Gastrocnemius medialis (tissue), 4 donors: ENCODE measurements at regions not wholly inside any gene's neighbourhood (a gene's known extent, or its start where the extent isn't known, plus 50 kb on each side); places are given as distances from the start of the nearest gene placed in this dataset.

Experiments used
- CTCF ChIP-seq, 5 experiments: fragments of 450-650 bp in 3 of 5; fragments of 200-600 bp in 2 of 5; sonication (generic) in 2 of 5; IDR thresholded peaks in 4 of 5; conservative IDR thresholded peaks in 1 of 5; 1 replicate in 4 of 5; 2 replicates in 1 of 5; pipeline ENCODE4 v1.5.1; 2016 to 2019; ENCODE audit warnings: antibody characterized with exemption in 5 of 5, mild to moderate bottlenecking in 3 of 5, moderate library complexity in 3 of 5
- POLR2A ChIP-seq, 2 donors: fragments of 450-650 bp; IDR thresholded peaks; one replicate each; pipeline ENCODE4 v1.6.1; 2017; ENCODE audit warnings: antibody characterized with exemption in 2 of 2, mild to moderate bottlenecking in 2 of 2, moderate library complexity in 2 of 2

- TF ChIP-seq POLR2A (IDR thresholded peaks at IDR 0.05) (no peak), CTCF (IDR thresholded peaks at IDR 0.05 in 4 of 5, conservative IDR thresholded peaks at IDR 0.05 in 1 of 5) (no peak)
Measured at GRCh38 chr18:73485166-73485565, 617.4 kb upstream of the NETO1 start.
